Cardiac fibroblast (primary cell): ENCODE measurements at regions not wholly inside any gene's neighbourhood (a gene's known extent, or its start where the extent isn't known, plus 50 kb on each side); places are given as distances from the start of the nearest gene placed in this dataset.
"Not testable (repeated sequence)": the region's sequence is repeated elsewhere in the genome, so short reads cannot be mapped to it uniquely, and the experiment has no call there.

Source experiments
- DNase-seq, 2 donors: peaks; one replicate each; pipeline versions ENCODE4 v3.0.0 to v3.0.0-alpha.2; 2010; ENCODE audit warnings: low read depth in 2 of 2
- H3K4me3 ChIP-seq, 2 donors: replicated peaks in 1 of 2; 1 replicate in 1 of 2; 2 replicates in 1 of 2; pipeline ENCODE4 v1.5.1; 2011; ENCODE audit warnings: low read depth in 2 of 2, low read length in 2 of 2, mild to moderate bottlenecking in 2 of 2, moderate library complexity in 1 of 2
- TF ChIP-seq, protein P1 (sequence below): IDR thresholded peaks from one replicate; pipeline ENCODE4 v1.5.1; 2011; ENCODE audit warnings: low read depth, mild to moderate bottlenecking, low read length, inconsistent platforms

DNA sequence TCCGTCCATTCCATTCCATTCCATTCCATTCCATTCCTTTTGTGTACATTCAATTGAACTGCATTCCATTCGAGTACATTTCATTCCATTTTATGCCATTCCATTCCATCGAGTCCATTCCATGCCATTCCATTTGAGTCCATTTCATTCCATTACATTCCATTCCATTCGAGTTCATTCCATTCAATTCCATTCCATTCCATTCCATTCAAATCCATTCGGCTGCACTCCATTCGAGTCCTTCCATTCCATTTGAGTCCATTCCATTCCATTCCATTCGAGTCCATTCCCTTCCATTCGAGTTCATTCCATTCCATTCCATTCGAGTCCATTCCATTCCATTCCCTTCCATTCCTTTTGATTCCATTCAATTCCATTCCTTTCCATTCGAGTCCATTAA, 4800.6 kb upstream of the OR11H1 start:
- no peak for DNase-seq
- TF ChIP-seq, protein P1, sequence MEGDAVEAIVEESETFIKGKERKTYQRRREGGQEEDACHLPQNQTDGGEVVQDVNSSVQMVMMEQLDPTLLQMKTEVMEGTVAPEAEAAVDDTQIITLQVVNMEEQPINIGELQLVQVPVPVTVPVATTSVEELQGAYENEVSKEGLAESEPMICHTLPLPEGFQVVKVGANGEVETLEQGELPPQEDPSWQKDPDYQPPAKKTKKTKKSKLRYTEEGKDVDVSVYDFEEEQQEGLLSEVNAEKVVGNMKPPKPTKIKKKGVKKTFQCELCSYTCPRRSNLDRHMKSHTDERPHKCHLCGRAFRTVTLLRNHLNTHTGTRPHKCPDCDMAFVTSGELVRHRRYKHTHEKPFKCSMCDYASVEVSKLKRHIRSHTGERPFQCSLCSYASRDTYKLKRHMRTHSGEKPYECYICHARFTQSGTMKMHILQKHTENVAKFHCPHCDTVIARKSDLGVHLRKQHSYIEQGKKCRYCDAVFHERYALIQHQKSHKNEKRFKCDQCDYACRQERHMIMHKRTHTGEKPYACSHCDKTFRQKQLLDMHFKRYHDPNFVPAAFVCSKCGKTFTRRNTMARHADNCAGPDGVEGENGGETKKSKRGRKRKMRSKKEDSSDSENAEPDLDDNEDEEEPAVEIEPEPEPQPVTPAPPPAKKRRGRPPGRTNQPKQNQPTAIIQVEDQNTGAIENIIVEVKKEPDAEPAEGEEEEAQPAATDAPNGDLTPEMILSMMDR, result no peak
- no peak overlapping the region for H3K4me3 ChIP-seq

GRCh38 chr22:10729979-10730378, 4798.0 kb upstream of the OR11H1 start:
- DNase-seq, H3K4me3 ChIP-seq: not testable (repeated sequence)

- DNase-seq, result not testable (repeated sequence)
Measured at GRCh38 chr22:10730706-10731105, 4797.3 kb upstream of the OR11H1 start.

DNA sequence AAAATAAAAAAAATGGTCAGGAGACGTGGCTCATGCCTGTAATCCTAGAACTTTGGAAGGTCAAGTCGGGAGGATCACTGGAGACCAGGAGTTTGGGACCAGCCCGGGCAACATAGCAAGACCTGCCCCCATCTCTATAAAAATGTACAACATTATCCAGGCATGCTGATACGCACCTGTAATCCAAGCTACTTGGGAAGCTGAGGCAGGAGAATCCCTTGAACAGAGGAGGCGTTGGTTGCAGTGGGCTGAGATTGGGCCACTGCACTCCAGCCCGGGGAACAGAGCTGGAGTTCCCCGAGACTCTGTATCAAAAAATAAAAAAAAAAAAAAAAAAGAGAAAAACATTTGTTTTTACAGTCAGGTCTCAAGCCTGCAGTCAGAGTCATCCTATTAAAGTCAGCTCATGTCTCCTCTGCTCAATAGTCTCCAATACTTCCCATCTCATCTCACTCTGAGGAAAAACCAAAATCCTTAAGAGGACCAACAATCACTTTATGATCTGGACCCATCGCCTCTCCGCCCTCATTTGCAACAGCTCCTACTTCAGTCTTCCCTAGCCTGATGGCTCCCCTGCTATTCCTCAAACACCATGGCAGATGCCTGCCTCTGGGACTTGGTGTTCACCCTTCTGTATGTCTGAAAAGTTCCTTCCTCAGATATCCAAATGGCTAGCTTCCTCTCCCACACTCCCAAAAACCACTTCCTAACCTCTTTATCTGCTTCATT, 4796.6 kb upstream of the OR11H1 start:
- DNase-seq, H3K4me3 ChIP-seq: not testable (repeated sequence)

More at GRCh38 chr22:10730706-10731105, 4797.3 kb upstream of the OR11H1 start:
- not testable (repeated sequence) for H3K4me3 ChIP-seq

DNA sequence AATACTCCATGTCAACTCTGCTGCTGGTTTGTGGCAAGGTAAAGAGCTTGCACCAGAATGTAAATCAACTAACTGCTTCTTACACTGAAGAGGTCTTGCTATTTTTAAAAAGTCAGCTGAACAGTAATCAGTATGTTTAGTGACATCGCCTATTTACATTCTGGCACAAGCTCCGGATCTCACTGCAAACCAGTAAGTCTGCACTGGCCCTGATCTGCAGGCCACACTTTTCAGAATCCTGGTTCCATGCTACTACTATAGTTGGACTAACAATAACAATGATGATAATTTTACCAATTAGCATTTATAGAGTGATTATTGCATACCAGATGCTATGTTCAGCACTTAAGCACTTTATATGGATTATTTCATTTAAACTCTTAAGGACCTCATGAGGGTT, 4792.9 kb upstream of the OR11H1 start:
- H3K4me3 ChIP-seq, DNase-seq: not testable (repeated sequence)

- not testable (repeated sequence) for H3K4me3 ChIP-seq, DNase-seq
Measured at GRCh38 chr22:10736879-10737278, 4791.1 kb upstream of the OR11H1 start.

- H3K4me3 ChIP-seq, DNase-seq: not testable (repeated sequence)
Measured at GRCh38 chr22:10737931-10738330, 4790.1 kb upstream of the OR11H1 start.

DNA sequence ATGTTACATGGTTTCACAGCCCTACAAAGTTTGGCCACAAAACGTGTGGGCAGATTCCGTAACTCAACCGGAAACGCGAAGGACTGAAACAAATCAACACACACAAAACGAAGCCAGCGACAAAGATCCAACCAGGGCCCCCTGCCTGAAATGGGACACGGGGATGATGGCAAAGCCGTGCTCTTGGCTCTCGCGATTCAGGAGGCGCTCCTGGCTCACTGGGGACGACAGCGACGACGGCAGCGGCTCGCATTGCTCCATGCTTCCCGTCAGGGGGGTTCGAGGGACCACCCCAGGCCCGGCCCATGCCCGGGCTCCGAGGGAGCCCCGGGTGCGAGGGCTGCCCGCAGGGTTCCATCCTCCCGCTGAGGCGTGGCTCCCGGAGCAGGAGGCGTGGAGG, 4786.8 kb upstream of the OR11H1 start:
- TF ChIP-seq, protein P1, result no peak
- H3K4me3 ChIP-seq, result no peak overlapping the region
- DNase-seq, result no peak

DNA sequence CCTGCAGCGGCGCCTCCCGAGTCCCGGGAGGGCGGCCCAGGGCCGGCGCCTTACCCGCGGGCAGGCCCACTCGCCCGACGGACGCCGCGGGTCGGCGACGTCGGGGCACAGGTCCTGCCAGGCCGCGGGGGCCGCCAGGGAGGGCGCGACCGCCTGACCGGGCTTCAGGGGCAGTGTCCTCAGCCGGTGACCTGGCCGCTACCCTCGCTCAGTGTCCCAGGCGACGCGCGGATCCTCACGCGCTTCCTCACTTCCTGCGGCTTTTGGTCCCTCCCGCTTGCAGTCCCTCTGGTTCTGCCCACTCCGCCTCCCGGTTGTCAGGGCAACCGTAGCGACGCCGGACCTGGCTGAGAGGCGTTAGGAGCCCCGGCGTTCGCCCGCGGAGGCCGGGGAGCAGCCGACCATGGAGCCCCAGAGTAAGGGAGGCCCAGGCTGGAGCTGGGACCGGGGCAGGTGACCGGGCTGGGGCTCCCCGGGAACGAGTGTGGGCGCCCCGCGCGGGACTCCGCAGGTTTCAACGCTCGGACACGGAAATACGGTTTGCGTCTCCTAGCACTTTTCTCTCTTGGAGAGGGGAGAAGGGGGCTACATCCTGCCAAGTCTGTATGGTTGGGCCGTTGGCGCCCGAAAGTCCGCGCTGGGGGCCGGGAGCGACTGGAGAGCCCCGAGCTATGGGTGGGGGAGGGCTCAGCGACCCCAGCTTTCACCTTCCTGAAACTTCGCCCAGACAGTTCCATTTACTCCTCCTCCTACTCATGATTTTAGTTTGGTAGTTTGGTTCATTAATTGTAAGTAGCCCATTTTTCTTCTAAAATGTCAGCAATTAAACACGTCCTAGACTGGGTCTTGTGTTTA, 4786.0 kb upstream of the OR11H1 start:
- not testable (repeated sequence) for DNase-seq, H3K4me3 ChIP-seq

DNA sequence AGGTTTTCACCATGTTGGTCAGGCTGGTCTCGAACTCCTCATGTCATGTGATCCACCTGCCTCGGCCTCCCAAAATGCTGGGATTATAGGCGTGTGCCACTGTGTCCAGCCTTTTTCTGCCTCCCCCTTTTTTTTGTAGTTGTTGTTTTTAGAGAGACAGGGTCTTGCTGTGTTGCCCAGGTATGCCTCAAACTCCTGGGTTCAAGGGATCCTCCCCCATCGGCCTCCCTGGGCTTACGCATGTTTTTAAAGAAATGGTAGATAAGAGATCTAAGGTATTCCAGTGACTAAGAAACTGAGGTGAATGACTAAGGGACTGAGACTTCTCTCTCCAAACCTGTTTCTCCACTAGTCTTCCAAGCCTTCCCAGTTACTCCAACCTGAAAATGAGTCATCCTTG, 4781.6 kb upstream of the OR11H1 start:
- H3K4me3 ChIP-seq, DNase-seq: not testable (repeated sequence)

DNA sequence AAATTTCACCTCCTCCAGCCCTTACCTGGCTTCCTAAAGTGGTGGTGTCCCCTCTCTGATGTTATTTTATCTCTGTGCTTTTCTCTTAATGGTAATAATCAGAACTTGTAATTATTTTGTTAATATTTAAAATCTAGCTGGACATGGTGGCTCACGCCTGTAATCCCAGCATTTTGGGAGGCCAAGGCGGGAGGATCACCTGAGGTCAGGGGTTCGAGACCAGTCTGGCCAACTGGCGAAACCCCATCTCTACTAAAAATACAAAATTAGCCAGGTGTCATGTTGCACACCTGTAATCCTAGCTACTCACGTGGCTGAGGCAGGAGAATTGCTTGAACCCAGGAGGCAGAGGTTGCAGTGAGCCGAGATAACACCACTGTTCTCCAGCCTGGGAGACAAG, 4780.8 kb upstream of the OR11H1 start:
- DNase-seq, H3K4me3 ChIP-seq: not testable (repeated sequence)

- DNase-seq, H3K4me3 ChIP-seq: not testable (repeated sequence)
Measured at GRCh38 chr22:10748751-10749150, 4779.2 kb upstream of the OR11H1 start.

DNA sequence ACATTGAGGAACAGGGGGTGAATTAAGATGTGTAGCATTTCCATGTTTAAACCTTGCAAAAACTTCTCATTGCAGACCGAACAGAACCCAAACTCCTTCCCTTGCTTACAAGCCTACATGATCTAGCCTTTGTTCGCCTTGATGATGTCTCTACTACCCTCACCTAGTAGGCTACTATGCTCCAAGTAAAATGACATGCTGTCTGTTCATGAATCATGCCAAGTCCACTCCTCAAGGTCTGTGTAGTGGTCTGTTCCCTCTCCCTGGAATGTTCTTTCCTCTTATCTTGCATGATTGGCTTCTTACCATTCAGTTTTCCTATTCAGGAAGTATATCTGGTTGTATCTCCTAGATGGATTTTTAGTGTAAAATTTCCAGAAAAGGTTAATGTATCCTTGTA, 4778.6 kb upstream of the OR11H1 start:
- not testable (repeated sequence) for H3K4me3 ChIP-seq, DNase-seq

DNA sequence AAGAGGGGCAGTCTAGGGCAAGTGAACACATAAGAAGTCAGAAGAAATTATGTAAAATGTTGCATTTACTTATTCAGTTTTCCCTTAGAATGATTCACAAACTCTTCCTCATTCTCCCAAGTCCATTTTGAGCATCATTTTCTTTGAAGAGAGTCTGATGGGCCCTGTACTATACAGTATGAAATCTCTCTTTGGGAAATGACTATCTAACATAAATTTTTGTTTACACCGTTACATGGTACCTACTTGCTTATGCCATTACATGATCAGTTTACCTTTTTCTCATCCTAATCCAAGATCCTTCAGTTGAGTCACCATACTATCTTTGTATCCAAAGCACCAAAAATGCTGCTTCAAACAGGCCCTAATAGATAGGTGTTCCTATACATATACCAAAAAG, 4774.4 kb upstream of the OR11H1 start:
- not testable (repeated sequence) for DNase-seq, H3K4me3 ChIP-seq

- DNase-seq, H3K4me3 ChIP-seq: not testable (repeated sequence)
Measured at GRCh38 chr22:10755350-10755749, 4772.6 kb upstream of the OR11H1 start.

- not testable (repeated sequence) for H3K4me3 ChIP-seq, DNase-seq
Measured at GRCh38 chr22:10760418-10760817, 4767.6 kb upstream of the OR11H1 start.
